GM21576 (cell line): ENCODE measurements at regions not wholly inside any gene's neighbourhood (a gene's known extent, or its start where the extent isn't known, plus 50 kb on each side); places are given as distances from the start of the nearest gene placed in this dataset.
"Not testable (repeated sequence)": the region's sequence is repeated elsewhere in the genome, so short reads cannot be mapped to it uniquely, and the experiment has no call there.

Source experiments
- ATAC-seq: cut with Tn5 transposase; IDR thresholded peaks from one replicate; pipeline ENCODE4 v1.9.1; 2021; ENCODE audit warnings: mild to moderate bottlenecking, moderate library complexity; ENCODE audit not compliant: unreplicated experiment

DNA sequence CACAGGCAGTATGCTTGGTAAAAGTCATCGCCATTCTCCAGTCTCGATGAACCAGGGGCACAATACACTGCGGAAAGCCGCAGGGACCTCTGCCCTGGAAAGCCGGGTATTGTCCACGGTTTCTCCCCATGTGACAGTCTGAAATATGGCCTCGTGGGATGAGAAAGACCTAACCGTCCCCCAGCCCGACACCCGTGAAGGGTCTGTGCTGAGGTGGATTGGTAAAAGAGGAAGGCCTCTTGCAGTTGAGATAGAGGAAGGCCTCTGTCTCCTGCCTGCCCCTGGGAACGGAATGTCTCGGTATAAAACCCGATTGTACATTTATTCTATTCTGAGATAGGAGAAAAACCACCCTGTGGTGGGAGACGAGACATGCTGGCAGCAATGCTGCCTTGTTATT lies 149.1 kb downstream of the TMEM121 start:
- ATAC-seq = not testable (repeated sequence)

DNA sequence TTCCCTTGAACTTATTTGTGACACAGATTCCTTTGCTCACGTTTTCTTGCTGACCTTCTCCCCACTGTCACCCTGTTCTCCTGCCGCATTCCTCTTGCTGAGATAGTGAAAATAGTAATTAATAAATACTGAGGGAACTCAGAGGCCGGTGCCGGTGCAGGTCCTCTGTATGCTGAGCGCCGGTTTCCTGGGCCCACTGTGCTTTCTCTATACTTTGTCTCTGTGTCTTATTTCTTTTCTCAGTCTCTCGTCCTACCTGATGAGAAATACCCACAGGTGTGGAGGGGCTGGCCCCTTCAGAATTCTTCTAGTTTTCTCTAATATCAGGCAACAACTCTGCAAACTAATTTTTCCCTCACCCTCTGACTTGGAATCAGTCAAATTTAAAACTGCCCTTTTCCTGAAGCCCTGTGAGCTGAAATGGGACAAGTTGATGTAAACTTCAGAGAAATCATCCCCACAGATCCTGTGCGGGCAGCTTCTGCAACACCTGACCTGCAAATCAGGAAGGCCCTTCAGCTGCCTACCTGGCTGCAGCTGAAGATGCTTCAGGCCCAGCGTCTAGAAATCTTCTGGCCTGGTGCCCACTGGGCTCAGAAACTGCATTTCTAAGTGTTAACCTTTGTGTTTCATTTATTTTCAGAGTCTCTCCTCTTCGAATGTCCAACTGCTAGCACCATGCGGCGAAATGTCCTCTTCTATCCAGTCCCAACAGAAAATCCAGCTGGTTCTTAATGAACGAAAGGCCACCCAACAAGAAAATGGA lies 149.7 kb downstream of the TMEM121 start:
- not testable (repeated sequence) for ATAC-seq

DNA sequence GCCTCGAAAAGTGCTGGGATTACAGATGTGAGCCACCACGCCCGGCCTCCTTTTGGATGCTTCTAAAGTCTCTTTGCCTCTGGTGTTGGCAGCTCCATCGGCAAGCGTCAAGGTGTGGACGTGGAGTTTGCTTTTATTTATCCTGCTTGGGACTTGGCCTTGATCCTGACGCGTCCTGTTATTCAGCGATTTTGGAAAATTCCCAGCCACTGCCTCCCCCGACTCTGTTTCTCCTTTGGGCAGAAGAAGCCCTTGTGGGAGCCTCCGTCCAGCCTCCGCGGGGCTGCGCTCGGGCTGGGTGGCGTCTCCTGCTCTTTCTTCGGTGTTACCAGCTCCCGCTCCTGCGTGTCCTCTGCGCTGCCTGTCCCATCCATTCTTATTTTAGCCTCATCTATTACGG lies 151.7 kb downstream of the TMEM121 start:
- ATAC-seq = not testable (repeated sequence)

DNA sequence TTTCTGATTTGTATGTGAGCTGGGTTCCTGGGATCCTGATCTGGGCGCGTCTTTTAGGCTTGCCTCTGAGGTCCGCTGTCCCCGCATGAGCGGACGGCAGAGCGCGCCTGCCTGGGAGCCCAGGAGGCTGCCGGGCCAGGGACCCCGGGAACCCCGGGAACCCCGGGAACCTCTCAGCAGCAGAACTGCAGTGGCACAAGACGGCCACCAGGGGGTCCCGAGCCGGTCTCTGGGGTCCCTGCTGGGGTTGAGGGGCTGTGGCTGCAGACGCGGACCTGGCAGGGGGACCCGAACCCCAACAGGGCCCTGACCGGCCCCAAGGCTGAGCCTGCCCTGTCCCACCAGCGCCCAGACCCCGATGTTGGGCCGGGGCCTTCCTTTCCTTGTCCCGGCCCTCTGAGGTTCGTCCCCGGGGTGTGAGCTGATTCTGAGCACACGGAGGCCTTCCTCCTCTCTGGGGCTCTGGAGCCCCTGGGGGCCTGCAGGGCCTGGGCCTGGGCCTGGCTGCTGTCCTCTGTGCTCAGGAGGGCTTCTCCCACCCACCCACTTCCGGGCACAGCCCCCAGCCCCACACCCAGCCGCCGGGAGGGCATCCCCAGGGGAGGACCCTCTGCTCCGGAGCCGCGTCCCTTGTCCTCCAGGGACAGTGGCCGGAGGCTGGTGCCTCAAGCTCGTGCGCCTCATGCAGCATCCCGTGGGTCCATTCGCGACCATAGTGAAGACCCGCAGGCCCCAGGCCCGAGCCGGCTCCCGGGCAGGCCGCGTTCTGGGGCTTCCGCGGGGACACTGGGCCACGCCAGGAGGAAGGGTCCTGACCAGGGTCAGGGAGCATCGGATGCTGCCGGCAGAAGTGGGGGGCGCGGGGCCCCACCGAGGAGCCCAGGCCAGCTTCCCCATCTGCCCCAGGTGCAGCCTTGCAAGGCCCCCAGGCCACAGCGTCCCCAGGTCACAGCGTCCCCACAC lies 152.9 kb downstream of the TMEM121 start:
- not testable (repeated sequence) for ATAC-seq

DNA sequence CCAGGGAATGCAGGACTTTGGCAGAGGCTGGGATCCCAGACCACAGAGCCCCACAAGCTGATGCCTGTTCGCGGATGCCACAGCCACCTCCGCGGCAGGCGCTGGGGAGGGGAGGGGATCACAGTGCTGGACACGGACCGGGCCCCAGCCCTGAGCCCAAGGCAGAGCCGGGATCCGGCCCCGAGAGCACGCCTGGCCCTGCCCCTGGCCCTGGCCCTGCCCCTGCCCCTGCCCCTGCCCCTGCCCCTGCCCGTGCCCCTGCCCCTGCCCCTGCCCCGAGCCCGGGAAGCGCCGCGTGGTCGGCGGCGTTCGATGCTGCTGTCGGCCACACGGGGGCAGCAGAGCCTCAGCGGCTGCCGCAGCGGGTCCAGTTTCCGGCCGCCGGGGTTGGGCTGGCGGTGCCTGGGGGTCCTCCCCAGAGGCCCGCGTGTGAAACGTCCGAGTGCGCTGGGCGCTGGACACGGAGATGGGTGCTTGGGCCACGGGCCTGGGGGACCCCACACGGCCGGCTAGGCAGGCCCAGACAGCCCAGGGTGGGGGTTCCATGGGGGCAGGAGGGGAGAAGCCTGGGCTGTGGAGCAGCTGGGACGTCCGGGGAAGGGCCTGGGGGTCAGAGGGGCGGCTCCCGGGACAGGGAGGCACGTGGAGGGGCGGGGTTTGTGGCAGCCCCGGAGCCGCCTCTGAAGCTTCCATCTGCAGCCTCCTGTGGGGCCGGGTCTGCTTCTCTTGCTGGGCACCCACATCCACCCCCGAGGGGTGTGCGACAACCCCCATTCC lies 153.8 kb downstream of the TMEM121 start:
- peak; percentile 47 for ATAC-seq

DNA sequence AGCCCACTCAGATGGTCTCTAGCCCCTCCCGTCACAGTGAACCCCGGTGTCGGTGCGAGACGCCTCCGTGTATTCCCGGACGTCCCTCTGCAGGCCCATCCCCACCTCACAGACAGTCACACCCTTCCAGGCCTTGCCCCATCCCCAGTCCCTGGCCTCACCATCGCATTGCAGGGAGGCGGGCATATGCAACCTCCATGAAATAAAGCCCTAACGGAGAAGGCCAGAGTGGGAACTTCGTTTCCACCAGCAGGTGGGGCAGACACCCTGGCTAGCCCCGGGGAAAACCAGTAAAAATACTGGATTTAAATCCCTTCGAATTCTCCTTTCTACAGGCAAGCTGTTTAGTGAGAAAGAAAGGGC lies 154.3 kb downstream of the TMEM121 start:
- peak; percentile 35 for ATAC-seq

DNA sequence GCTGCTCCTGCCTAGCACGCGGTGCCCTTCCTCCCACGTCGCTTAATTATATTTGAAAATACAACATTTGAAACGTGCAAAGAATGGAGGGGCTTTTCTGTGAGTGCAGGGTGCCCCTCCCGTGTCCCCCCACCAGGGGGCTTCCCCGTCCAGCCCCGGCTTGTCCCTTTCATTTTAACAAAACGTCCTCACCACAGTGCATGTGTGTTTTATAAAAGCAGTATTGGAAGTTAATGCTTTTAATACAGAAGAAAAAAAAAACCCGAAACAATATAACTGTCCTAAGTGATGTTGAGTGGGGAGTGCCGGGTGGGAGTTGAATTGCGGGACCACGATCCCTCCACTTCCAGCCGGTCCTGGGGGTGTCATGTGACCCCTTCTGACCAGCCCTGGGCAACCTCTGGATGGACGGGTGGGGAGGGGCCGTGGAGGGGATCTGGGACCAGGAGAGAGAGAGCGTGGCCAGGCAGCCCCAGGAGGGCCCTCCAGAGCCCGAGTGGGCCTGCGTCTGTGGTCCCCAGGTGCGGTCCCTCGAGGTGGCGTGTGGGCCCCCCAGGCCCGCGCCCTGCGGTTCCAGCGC lies 155.3 kb downstream of the TMEM121 start:
- not testable (repeated sequence) for ATAC-seq

DNA sequence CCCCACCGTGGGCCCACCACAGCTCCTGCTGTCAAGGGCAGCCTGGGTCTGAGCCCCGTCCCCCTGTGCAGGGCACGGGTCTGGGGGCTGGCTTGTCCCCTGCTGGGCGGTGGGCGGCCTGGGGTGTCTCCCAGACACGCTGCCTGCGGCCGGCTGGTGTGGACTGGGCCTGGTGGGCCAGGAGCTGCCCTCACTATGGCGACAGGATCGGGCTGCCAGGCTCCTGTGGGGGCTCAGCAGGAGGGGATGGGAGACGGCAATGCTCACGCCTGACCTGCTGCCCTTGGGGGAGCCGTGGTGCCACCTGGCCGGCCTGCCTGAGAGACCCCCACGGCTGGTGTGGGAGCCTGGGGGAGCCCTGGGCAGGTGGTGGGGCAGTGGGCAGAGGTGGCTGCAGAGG lies 156.1 kb downstream of the TMEM121 start:
- not testable (repeated sequence) for ATAC-seq

DNA sequence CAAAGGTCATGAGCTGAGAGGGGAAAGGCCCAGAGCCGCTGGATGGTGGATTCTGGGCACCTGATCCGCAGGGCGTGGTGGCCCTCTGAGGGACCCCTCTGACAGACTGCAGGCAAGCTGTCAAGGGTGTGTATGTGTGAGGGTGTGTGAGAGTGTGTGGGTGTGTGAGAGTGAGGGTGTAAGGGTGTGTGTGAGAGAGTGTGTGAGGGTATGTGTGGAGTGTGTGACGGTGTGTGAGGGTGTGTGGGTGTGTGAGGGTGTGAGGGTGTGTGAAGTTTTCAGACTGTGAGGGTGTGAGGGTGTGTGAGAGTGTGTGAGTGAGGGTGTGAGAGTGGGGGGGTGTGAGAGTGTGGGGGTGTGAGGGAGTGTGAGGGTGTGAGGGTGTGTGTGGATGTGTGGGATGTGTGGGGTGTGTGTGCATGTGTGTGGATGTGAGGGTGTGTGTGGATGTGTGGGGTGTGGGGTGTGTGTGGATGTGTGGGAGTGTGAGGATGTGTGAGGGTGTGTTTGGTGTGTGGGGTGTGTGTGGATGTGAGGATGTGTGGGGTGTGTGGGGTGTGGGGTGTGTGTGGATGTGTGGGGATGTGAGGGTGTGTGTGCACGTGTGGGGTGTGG lies 156.7 kb downstream of the TMEM121 start:
- ATAC-seq = no peak

DNA sequence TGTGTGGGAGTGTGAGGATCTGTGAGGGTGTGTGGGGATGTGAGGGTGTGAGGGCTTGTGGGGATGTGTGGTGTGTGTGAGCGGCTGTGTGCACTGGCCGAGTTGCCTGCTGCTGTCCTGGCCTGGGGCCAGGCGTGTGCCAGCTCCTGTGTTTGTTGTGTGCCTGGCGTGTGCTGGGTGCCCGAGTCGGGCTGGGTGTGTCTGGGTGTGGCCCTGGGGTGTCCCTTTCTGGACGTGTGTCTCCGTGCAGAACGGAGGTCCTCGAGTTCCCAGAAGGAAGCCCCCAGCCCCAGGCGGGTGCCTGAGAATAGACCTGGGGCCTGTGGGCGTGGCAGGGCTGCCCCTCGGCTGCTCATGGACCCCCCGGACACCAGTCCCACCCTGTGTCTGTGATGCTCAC lies 157.7 kb downstream of the TMEM121 start:
- not testable (repeated sequence) for ATAC-seq

DNA sequence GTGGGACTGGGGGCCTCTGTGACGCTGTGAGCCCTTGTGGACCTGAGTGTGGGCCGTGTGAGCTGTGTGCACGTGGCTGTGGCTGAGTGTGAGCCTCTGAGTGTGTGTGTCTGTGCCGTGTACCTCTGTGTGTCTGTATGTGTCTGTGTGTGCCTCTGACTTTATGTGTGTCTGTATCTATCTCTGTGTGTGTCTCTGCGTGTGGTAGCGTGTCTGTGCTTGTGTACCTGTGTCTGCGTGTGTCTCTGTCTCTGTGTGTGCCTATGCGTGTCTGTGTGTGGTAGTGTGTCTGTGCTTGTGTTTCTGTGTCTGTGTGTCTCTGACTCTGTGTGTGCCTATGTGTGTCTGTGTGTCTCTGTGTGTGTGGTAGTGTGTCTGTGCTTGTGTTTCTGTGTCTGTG lies 158.2 kb downstream of the TMEM121 start:
- not testable (repeated sequence) for ATAC-seq

DNA sequence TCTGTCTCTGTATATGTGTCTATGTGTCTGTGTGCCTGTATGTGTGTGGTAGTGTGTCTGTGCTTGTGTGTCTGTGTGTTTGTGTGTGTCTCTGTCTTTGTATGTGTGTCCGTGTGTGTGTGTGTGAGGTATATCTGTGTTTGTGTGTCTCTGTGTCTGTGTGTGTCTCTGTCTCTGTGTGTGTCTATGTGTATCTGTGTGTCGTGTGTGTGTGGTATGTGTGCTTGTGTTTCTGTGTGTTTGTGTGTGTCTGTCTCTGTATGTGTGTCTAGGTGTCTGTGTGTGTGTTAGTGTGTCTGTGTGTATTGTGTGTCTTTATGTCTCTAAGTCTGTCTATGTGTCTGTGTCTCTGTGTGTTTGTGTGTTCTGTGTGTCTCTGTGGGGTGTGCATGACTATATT lies 158.6 kb downstream of the TMEM121 start:
- ATAC-seq = no peak

DNA sequence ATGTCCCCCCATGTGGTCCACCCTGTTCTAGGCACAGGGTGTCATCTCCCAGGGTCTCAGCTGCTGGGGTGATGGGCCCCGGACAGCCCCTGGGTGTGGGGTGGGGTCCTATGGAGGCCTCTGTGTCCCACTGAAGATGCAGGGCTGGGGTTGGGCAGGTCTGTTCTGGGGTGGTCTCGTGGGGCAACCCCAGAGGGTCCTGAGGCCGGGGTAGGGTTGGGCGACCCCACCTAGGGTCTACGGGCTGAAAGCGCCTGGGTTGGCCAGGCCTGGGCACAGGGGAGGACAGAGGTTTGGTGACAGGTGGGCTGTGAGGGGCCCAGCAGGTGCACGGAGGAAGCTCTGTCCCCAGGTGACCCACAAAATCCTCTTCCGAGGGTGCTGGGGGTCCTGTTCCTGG lies 159.2 kb downstream of the TMEM121 start:
- ATAC-seq = not testable (repeated sequence)

DNA sequence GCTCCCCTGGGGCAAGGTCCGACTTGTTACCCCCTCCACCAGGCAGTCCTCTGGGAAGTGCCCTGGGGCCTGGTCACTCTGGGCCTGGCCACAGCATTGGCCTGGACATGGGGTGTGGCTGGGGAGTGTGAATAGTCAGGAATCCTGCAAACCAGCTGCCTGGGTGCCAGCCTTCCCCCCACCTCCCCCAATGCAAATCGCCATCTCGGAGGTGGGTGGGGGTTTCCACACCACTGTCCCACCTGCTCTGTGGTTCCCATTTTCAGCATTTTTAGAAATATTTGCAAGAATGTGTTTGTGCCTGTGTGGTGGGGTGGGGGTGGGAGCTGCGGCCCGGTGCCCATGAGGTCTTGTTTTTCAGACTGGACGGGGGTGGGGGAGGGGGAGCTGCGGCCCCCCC lies 159.7 kb downstream of the TMEM121 start:
- not testable (repeated sequence) for ATAC-seq

DNA sequence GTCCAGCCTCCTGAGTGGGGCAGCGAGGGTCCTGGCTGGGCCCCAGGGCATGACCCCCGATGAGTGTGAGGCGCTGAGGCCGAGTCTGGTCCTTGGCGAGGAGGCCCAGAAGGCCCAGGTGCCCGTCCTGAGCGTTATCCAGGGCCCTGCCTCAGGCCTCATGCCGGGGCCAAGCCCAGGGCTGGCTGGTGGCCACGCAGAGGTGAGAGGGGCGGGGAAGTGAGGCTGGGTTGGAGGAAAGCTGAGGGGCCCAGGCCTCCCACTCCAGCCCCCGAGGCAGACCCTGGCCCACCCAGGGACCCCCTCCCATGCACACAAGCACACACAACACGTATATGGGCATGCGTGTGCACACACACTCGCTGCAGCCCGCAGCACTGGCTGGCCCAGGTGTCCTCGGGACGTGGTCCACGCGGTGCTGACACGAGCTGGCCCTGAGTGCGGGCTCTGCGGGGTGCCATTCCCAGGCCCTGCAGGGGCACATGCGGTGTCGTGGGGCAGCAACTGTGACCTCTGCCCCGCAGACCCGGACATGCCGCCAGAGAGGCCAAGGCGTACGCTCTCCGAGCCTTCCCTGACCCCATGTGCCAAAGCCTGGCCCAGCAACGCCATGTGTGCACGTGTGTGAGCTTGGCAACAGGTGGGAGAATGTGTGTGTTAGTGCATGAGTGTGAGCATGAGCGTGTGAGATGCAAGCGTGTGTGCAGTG lies 160.2 kb downstream of the TMEM121 start:
- ATAC-seq = not testable (repeated sequence)

DNA sequence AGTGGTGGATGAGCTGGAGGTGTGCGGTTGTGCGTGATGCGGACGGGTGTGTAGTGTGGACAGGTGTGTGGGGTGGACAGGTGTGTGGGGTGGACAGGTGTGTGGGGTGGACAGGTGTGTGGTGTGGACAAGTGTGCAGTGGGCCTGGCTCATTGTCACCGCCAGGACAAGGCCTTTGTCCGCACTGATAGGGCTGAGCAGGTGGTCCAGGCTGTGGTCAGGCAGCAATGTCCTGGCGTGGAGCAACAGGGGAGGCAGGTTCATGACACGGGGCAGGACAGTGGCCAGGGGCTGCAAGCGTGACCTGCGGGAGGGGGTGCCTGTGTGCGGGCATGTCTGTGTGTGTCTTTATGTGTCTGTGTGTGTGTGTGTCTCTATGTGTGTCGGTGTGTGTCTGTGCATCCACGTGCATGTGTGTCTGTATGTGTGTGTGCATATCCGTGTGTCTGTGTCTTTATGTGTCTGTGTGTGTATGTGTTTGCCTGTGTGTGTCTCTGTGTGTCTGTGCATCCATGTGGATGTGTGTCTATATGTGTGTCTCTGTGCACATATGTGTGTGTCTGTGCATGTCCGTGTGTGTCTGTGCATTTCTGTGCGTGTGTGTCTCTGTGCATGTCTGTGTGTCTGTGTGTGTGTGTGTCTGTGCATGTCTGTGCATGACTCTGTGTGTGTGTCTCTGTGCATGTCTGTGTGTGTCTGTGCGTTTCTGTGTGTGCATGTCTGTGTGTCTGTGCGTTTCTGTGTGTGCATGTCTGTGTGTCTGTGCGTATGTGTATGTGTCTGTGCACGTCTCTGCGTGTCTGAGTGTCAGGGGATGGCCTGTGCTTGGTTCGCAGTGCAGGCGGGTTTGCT lies 161.0 kb downstream of the TMEM121 start:
- ATAC-seq = not testable (repeated sequence)

DNA sequence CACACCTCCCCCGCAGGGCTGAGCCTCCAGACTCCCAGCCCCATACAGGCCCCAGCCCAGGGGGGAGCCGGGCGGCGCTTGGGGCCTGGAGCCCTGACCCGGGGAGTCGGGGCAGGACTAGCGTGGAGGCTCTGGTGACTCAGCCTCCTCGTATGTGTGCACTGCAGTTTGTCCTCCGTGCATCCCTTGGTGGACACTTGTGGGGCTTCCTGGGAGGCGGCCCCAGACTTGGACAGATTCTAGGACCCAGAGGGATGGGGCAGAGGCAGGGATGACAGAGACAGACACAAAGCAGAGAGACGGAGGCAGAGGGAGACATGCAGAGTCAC lies 161.6 kb downstream of the TMEM121 start:
- ATAC-seq = peak; percentile 36

DNA sequence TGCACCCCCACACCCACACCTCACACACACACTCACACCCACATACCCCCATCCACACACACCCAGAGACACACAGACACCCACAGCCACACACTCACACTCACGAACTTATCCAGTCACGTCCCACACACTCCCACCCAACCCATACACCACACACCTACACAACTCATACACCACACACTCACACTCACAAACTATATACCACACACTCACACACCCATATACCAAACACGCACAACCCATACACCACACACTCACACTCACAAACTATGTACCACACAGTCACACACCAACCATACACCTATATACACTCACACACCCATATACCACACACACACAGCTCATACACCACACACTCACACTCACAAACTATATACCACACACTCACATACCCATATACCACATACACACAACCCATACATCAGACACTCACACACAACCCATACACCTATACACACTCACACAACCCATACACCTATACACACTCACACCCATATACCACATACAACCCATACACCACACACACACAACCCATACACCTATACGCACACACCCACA lies 162.4 kb downstream of the TMEM121 start:
- not testable (repeated sequence) for ATAC-seq

DNA sequence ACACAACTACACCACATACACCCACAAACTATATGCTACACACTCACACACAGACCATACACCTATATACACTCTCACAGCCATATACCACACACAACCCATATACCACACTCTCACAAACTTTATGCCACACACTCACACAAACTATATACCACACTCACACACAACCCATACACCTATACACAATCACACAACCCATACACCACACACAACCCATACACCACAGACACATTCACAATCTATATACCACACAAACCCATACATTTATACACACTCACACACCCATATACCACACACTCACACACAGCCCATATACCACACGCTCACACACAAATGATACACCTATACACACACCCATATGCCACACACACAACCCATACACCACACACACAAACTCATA lies 163.3 kb downstream of the TMEM121 start:
- no peak for ATAC-seq
